ENCODE measurements at regions not wholly inside any gene's neighbourhood (a gene's known extent, or its start where the extent isn't known, plus 50 kb on each side); places are given as distances from the start of the nearest gene placed in this dataset.

DNA sequence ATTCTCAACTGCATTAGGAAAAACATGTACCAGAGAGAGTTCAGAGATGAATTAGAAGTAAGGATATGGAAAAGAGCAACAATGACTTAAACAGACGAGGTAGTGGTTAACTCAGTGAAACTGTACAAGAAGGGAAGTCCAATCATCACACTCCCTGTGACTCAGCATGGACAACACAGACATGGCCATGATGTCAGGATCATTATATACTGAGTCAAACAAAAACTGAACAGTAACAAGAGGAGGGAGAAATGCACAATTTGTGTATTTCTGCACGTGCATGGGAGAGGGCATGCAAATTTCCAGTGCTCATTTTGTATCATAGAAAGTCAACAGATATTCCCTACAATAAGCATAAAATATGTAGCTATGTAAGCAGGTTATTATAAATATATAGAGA lies 1037.8 kb downstream of the BCL11B start:
- Histone ChIP-seq H3K4me3 (ENCODE audit: low read depth, low read length) (no peak overlapping the region), H3K36me3 (ENCODE audit: control insufficient read depth, insufficient read depth, low read length) (no peaks in the 10 kb centered on the region), H3K4me1 (no peaks in the 10 kb centered on the region), H3K27me3 (replicated peaks; ENCODE audit: control insufficient read depth, insufficient read depth, low read length) (no peaks in the 10 kb centered on the region), H3K9me3 (no peaks in the 10 kb centered on the region)
- CTCF ChIA-PET = no interaction called here
- Mint-ChIP-seq H3K4me3 (ENCODE audit: unreplicated experiment) (no peak overlapping the region), H3K4me1 (ENCODE audit: low read depth, unreplicated experiment) (no peaks in the 10 kb centered on the region), H3K27me3 (ENCODE audit: insufficient read depth, unreplicated experiment) (peaks cover 9% of the 10 kb centered on the region), H3K27ac (ENCODE audit: unreplicated experiment) (no peak overlapping the region), H3K36me3 (ENCODE audit: insufficient read depth, unreplicated experiment) (no peaks in the 10 kb centered on the region), H3K9me3 (ENCODE audit: unreplicated experiment) (no peaks in the 10 kb centered on the region)
- POLR2A ChIA-PET = no interaction called here
- intact Hi-C loops (cut with micrococcal nuclease; ENCODE audit: unreplicated experiment) = no loop called here
- TF ChIP-seq, protein P1, sequence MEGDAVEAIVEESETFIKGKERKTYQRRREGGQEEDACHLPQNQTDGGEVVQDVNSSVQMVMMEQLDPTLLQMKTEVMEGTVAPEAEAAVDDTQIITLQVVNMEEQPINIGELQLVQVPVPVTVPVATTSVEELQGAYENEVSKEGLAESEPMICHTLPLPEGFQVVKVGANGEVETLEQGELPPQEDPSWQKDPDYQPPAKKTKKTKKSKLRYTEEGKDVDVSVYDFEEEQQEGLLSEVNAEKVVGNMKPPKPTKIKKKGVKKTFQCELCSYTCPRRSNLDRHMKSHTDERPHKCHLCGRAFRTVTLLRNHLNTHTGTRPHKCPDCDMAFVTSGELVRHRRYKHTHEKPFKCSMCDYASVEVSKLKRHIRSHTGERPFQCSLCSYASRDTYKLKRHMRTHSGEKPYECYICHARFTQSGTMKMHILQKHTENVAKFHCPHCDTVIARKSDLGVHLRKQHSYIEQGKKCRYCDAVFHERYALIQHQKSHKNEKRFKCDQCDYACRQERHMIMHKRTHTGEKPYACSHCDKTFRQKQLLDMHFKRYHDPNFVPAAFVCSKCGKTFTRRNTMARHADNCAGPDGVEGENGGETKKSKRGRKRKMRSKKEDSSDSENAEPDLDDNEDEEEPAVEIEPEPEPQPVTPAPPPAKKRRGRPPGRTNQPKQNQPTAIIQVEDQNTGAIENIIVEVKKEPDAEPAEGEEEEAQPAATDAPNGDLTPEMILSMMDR (IDR thresholded peaks at IDR 0.05; ENCODE audit: insufficient read depth in 1 of 2, low read depth in 1 of 2, low read length in 1 of 2, severe bottlenecking in 1 of 2, unreplicated experiment in 1 of 2) = no peak
- BruUV-seq (replicated peaks) = no TSS peak
- no peak for DNase-seq

DNA sequence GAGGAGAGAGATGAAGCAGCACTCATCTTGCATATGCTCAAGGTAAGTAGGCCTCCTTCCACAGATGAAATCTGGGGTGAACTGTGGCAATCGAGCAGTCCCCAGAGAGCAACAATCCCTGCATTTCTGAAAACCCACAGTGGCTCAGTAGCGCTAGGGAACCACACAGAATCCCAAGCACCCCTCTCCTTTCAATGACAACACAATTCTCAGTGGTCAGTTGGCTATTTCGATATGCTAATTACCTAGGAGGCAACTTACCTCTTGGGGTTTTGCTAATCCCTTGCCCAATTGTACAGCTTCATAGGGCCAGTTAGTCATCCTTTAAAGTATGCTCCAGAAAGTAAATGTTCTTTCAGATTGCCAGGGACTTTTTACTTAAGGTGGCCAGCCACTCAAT lies 1035.7 kb downstream of the BCL11B start:
- CTCF ChIA-PET = no interaction called here
- H3K27me3 ChIP-seq (replicated peaks; ENCODE audit: control insufficient read depth, insufficient read depth, low read length) = no peaks in the 10 kb centered on the region
- Mint-ChIP-seq H3K36me3 (ENCODE audit: insufficient read depth, unreplicated experiment) (no peaks in the 10 kb centered on the region), H3K27ac (ENCODE audit: unreplicated experiment) (no peak overlapping the region), H3K4me1 (ENCODE audit: low read depth, unreplicated experiment) (no peaks in the 10 kb centered on the region), H3K4me3 (ENCODE audit: unreplicated experiment) (no peak overlapping the region), H3K27me3 (ENCODE audit: insufficient read depth, unreplicated experiment) (peaks cover 12% of the 10 kb centered on the region), H3K9me3 (ENCODE audit: unreplicated experiment) (no peaks in the 10 kb centered on the region)
- intact Hi-C loops (cut with micrococcal nuclease; ENCODE audit: unreplicated experiment) = no loop called here
- no peak overlapping the region for H3K4me3 ChIP-seq (ENCODE audit: low read depth, low read length)
- TF ChIP-seq, protein P1 (IDR thresholded peaks at IDR 0.05; ENCODE audit: insufficient read depth in 1 of 2, low read depth in 1 of 2, low read length in 1 of 2, severe bottlenecking in 1 of 2, unreplicated experiment in 1 of 2) = no peak
- no peaks in the 10 kb centered on the region for H3K4me1 ChIP-seq
- no peaks in the 10 kb centered on the region for H3K36me3 ChIP-seq (ENCODE audit: control insufficient read depth, insufficient read depth, low read length)
- POLR2A ChIA-PET = no interaction called here
- BruUV-seq (replicated peaks) = no TSS peak
- no peaks in the 10 kb centered on the region for H3K9me3 ChIP-seq
- DNase-seq = no peak

GRCh38 chr14:98237939-98238338 lies 1034.1 kb downstream of the BCL11B start:
- Histone ChIP-seq H3K36me3 (ENCODE audit: control insufficient read depth, insufficient read depth, low read length) (no peaks in the 10 kb centered on the region), H3K9me3 (no peaks in the 10 kb centered on the region), H3K27me3 (replicated peaks; ENCODE audit: control insufficient read depth, insufficient read depth, low read length) (no peaks in the 10 kb centered on the region), H3K4me3 (ENCODE audit: low read depth, low read length) (no peak overlapping the region), H3K4me1 (no peaks in the 10 kb centered on the region)
- intact Hi-C loops (cut with micrococcal nuclease; ENCODE audit: unreplicated experiment) = no loop called here
- CTCF ChIA-PET = no interaction called here
- Mint-ChIP-seq H3K4me1 (ENCODE audit: low read depth, unreplicated experiment) (no peaks in the 10 kb centered on the region), H3K4me3 (ENCODE audit: unreplicated experiment) (no peak overlapping the region), H3K9me3 (ENCODE audit: unreplicated experiment) (no peaks in the 10 kb centered on the region), H3K36me3 (ENCODE audit: insufficient read depth, unreplicated experiment) (no peaks in the 10 kb centered on the region), H3K27me3 (ENCODE audit: insufficient read depth, unreplicated experiment) (peaks cover 11% of the 10 kb centered on the region), H3K27ac (ENCODE audit: unreplicated experiment) (no peak overlapping the region)
- TF ChIP-seq, protein P1 (IDR thresholded peaks at IDR 0.05; ENCODE audit: insufficient read depth in 1 of 2, low read depth in 1 of 2, low read length in 1 of 2, severe bottlenecking in 1 of 2, unreplicated experiment in 1 of 2) = no peak
- DNase-seq = no peak
- POLR2A ChIA-PET = no interaction called here
- no TSS peak for BruUV-seq (replicated peaks)

Measured in Caco-2 (cell line).